ENCODE measurements at regions not wholly inside any gene's neighbourhood (a gene's known extent, or its start where the extent isn't known, plus 50 kb on each side); places are given as distances from the start of the nearest gene placed in this dataset.

DNA sequence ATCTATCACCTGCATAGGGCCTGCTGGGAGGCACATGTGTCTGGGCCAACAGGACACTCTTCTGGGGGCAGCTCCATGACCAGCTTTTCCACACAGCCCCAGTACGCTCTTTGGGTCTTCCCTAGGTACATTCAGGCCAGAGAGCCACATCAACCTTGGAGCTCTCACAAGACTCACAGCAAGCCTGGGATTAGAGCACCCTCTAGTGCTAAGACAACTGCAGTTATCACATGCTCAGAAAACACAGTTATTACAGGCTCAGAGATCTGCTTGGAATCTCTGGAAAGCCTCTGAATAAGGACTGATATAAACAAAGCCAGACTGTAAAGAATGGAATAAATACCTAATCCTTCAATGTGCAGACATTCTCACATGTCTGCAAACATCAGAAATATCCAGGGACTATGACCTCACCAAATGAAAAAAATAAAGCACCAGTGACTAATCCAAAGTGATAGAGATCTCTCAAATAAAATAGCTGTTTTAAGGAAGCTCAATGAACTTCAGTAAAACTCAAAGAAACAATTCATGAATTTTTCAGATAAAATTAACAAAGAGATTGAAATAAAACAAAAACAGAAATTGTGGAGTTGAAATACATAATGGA lies 563.9 kb upstream of the NR5A2 start:
- no peaks in the 10 kb centered on the region for H3K4me1 ChIP-seq
- H3K4me3 ChIP-seq = no peak overlapping the region
- H3K9me3 ChIP-seq = no peaks in the 10 kb centered on the region
- TF ChIP-seq POLR2A (IDR thresholded peaks at IDR 0.05) = no peak
- TF ChIP-seq, protein P1, sequence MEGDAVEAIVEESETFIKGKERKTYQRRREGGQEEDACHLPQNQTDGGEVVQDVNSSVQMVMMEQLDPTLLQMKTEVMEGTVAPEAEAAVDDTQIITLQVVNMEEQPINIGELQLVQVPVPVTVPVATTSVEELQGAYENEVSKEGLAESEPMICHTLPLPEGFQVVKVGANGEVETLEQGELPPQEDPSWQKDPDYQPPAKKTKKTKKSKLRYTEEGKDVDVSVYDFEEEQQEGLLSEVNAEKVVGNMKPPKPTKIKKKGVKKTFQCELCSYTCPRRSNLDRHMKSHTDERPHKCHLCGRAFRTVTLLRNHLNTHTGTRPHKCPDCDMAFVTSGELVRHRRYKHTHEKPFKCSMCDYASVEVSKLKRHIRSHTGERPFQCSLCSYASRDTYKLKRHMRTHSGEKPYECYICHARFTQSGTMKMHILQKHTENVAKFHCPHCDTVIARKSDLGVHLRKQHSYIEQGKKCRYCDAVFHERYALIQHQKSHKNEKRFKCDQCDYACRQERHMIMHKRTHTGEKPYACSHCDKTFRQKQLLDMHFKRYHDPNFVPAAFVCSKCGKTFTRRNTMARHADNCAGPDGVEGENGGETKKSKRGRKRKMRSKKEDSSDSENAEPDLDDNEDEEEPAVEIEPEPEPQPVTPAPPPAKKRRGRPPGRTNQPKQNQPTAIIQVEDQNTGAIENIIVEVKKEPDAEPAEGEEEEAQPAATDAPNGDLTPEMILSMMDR (IDR thresholded peaks at IDR 0.05) = no peak
- H3K36me3 ChIP-seq = no peaks in the 10 kb centered on the region
- no peak overlapping the region for H3K27ac ChIP-seq
- 78% methylated on average over 1 of the region's 1 CpG; no CpG with 5 or more reads in 1 of the 2 donors for WGBS, 2 donors
- no peaks in the 10 kb centered on the region for H3K27me3 ChIP-seq
- intact Hi-C loops (cut with DNase I) = no loop called here
- DNase-seq = no peak

DNA sequence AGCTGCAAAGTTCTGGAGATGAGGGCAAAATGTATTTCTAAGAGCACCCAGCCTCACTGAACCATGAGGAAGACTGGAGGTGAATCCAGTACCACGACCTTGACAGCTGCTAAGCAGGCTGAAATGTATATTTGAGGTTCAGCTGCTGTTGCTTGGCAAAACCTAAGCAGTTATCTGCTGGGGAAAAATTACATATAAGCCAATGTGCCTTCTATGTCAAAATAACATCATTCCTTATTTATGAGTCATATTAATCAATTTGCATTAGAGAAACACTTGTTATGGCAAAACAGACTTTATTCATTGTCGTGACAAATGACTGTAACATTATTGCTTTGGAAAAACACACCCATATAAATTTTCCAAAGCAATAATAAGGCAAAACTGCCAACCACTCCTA lies 560.5 kb upstream of the NR5A2 start:
- Histone ChIP-seq H3K27me3 (no peaks in the 10 kb centered on the region), H3K36me3 (no peaks in the 10 kb centered on the region), H3K27ac (no peak overlapping the region), H3K4me1 (no peaks in the 10 kb centered on the region), H3K9me3 (no peaks in the 10 kb centered on the region), H3K4me3 (no peak overlapping the region)
- TF ChIP-seq POLR2A (IDR thresholded peaks at IDR 0.05) = no peak
- TF ChIP-seq, protein P1 (IDR thresholded peaks at IDR 0.05) = no peak
- 30 to 50% methylated on average over 2 of the region's 2 CpGs for WGBS, 2 donors
- intact Hi-C loops (cut with DNase I) = no loop called here
- DNase-seq = no peak

DNA sequence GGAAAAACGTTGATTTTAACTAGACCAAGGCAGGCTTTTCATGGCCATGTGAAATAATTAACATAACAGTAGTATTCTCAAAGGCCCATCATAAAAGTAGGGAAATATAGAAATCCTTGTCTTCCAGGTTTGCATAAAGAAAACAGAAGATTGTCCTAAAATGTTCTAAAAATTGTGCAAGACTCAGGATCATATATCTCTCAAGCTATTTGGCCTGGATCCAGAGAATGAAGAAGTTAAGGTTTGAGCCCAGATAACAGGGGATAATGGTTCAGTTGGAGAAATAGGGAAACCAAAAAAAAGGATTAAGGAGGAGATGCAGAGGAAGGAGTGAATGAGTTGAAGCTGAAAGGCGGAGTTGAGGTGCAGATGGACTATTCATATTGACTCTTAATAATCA lies 555.5 kb upstream of the NR5A2 start:
- no peak overlapping the region for H3K4me3 ChIP-seq
- TF ChIP-seq, protein P1 (IDR thresholded peaks at IDR 0.05) = no peak
- TF ChIP-seq POLR2A (IDR thresholded peaks at IDR 0.05) = no peak
- no peaks in the 10 kb centered on the region for H3K36me3 ChIP-seq
- intact Hi-C loops (cut with DNase I) = no loop called here
- H3K9me3 ChIP-seq = no peaks in the 10 kb centered on the region
- 68 to 76% methylated on average over 2 of the region's 2 CpGs for WGBS, 2 donors
- no peaks in the 10 kb centered on the region for H3K4me1 ChIP-seq
- H3K27me3 ChIP-seq = no peaks in the 10 kb centered on the region
- no peak overlapping the region for H3K27ac ChIP-seq
- no peak for DNase-seq

DNA sequence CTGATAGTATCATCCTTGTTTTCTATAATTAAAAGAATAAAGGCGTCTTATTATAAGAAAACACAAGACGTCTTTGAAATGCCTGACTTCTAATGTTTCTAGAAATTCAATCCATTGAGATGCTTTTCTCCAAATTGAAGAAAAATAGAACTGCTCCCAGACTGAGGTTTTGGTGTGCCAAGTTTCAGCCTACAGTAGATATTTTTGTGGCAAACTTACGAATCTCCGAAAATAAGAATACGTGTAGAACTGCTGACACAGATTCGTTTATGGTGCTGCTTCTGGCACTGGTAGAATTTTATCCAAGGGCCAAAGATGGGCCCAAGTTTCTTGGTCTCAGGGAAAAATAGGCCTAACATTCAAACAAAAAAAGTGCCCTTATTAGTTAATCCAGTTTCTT lies 554.5 kb upstream of the NR5A2 start:
- no peak for TF ChIP-seq POLR2A (IDR thresholded peaks at IDR 0.05)
- TF ChIP-seq, protein P1 (IDR thresholded peaks at IDR 0.05) = no peak
- Histone ChIP-seq H3K4me3 (no peak overlapping the region), H3K4me1 (no peaks in the 10 kb centered on the region), H3K9me3 (no peaks in the 10 kb centered on the region), H3K27me3 (no peaks in the 10 kb centered on the region), H3K36me3 (no peaks in the 10 kb centered on the region), H3K27ac (no peak overlapping the region)
- intact Hi-C loops (cut with DNase I) = no loop called here
- DNase-seq = no peak
- 80 to 82% methylated on average over 6 of the region's 6 CpGs for WGBS, 2 donors

DNA sequence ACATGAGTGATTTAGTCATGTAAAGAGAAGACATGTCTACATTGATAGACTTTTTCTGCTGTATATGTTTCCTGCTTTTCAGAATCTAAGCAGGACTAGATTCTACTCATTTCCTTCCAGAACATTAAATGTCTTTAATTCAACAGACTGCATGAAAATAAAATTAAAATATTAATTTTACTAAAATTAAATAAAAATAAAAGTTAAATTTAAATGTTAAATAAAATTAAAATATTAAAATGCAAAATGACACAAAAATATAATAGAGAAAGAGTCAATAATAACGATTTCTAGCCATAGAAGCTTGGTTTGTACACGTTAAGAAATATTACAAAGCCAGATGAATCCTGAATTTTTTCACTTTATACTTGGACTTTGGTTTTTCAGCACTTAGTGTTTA lies 552.8 kb upstream of the NR5A2 start:
- no peak overlapping the region for H3K4me3 ChIP-seq
- intact Hi-C loops (cut with DNase I) = no loop called here
- DNase-seq = no peak
- TF ChIP-seq POLR2A (IDR thresholded peaks at IDR 0.05) = no peak
- TF ChIP-seq, protein P1 (IDR thresholded peaks at IDR 0.05) = no peak
- no peaks in the 10 kb centered on the region for H3K9me3 ChIP-seq
- H3K36me3 ChIP-seq = no peaks in the 10 kb centered on the region
- H3K4me1 ChIP-seq = no peaks in the 10 kb centered on the region
- WGBS, 2 donors = 42 to 60% methylated on average over 2 of the region's 2 CpGs
- H3K27ac ChIP-seq = no peak overlapping the region
- H3K27me3 ChIP-seq = no peaks in the 10 kb centered on the region
